ENCODE measurements at regions not wholly inside any gene's neighbourhood (a gene's known extent, or its start where the extent isn't known, plus 50 kb on each side); places are given as distances from the start of the nearest gene placed in this dataset.

DNA sequence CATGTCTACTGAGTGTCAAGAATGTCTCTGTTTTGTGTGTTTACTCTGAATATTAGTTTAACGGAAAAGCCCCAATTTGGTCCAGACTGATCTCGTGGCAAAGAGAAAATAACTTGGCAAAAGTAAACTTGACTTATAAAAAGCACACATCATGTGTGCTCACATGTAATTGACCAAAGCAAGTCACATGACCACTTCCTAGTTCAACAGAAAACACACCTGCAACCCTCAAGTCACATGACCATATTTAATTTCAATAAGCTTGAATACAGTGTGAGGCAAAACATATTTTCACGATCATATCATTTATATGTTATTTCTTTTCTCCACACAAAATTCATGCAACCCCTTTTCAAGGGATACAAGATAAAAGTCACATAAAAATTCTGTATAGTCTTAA is 662.4 kb downstream of the SLITRK1 start:
- TF ChIP-seq, protein P1, sequence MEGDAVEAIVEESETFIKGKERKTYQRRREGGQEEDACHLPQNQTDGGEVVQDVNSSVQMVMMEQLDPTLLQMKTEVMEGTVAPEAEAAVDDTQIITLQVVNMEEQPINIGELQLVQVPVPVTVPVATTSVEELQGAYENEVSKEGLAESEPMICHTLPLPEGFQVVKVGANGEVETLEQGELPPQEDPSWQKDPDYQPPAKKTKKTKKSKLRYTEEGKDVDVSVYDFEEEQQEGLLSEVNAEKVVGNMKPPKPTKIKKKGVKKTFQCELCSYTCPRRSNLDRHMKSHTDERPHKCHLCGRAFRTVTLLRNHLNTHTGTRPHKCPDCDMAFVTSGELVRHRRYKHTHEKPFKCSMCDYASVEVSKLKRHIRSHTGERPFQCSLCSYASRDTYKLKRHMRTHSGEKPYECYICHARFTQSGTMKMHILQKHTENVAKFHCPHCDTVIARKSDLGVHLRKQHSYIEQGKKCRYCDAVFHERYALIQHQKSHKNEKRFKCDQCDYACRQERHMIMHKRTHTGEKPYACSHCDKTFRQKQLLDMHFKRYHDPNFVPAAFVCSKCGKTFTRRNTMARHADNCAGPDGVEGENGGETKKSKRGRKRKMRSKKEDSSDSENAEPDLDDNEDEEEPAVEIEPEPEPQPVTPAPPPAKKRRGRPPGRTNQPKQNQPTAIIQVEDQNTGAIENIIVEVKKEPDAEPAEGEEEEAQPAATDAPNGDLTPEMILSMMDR (conservative IDR thresholded peaks at IDR 0.05; ENCODE audit: low read depth, low read length): no peak
- no peak for TF ChIP-seq EZH2 (IDR thresholded peaks at IDR 0.05; ENCODE audit: low read length, unreplicated experiment)
